Stimulated activated CD4-positive, alpha-beta T cell treated with anti-CD3 and anti-CD28 coated beads, Interleukin-4, amount 100 ng/mL, for 4 hours (primary cell): ENCODE measurements at regions not wholly inside any gene's neighbourhood (a gene's known extent, or its start where the extent isn't known, plus 50 kb on each side); places are given as distances from the start of the nearest gene placed in this dataset.

ENCODE experiments used
- DNase-seq, 2 experiments: peaks; one replicate each; pipeline ENCODE4 v3.0.0-alpha.2; 2020

- DNase-seq = no peak
Observed at GRCh38 chr2:126774761-126775160, 118.8 kb downstream of the GYPC start.

DNA sequence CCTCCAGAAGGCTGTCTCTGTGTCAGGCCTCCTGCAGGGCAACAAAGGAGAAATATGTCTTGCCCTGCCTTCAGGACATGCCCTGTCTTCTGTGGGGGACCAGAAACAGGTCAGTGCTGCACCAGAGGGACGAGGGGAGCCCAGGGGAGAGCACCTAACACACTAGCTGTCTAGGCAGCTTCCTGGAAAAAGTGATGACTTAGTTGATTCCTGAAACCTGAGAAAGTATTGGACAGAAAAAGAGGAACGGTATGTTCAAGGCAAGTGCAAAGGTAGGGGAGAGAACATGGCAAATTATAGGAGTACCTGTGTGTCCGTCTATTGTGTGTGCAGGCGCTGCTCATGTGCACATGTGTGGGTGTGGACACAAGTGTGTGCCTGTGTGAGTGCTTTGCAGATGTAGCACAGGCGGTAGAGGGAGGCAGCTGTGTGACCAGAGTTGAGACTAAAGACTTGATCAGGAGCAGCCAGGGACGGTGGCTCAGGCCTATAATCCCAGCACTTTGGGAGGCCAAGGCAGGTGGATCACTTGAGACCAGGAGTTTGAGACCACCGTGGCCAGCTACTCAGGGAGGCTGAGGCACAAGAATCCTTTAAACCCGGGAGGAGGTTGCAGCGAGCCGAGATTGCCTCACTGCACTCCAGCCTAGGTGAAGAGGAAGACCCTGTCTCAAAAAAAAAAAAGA is 119.5 kb downstream of the GYPC start:
- DNase-seq = no peak

- DNase-seq = no peak
Observed at GRCh38 chr2:126776255-126776654, 120.3 kb downstream of the GYPC start.

DNA sequence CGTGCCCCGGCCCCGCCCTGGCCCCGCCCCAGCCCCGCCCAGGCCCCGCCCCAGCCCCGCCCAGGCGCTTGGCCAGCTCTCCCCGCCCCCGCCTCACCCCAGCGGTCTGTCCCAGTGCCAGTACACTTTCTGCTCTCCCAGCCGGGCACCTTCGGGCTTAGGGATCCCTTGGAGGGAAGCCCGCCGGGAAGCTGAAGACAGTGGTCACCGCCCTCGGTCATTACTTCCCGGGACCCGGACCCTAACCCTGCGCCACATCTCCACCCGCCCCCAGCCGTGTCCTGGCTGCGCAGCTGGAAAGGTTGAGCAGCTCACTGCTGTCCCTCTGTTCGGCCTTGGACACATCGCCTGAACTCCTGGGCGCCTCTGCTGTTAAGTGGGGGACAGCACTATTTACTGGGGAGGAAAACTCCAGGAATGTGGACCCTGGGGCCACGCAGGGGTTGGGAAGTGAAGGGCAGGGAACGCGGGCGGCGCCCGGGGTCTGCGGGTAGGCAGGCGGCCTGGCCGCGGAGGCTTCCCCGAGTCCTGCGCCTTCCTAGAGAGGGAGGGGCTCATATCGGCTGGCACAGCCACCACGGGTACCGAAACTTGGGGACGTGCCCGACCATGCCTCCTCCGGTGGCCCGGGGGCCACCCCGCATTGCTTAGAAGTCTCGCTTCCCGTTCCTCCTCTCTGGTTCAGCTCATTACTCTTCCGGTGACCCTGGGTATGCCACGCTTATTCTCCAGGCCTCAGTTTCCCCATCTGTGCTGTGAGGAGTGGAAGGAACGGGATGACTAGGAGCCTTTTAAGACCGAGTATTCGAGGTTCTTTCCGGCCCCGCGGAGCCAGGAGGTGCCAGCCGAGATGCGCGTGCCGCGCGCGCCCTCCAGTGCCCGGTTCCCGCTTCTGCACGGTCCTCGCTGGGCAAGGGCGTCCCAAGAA is 121.0 kb downstream of the GYPC start:
- DNase-seq = peak; percentile 71 to 77

- no peak for DNase-seq
Observed at GRCh38 chr2:126777620-126777978, 121.1 kb upstream of the TEX51 start.

DNA sequence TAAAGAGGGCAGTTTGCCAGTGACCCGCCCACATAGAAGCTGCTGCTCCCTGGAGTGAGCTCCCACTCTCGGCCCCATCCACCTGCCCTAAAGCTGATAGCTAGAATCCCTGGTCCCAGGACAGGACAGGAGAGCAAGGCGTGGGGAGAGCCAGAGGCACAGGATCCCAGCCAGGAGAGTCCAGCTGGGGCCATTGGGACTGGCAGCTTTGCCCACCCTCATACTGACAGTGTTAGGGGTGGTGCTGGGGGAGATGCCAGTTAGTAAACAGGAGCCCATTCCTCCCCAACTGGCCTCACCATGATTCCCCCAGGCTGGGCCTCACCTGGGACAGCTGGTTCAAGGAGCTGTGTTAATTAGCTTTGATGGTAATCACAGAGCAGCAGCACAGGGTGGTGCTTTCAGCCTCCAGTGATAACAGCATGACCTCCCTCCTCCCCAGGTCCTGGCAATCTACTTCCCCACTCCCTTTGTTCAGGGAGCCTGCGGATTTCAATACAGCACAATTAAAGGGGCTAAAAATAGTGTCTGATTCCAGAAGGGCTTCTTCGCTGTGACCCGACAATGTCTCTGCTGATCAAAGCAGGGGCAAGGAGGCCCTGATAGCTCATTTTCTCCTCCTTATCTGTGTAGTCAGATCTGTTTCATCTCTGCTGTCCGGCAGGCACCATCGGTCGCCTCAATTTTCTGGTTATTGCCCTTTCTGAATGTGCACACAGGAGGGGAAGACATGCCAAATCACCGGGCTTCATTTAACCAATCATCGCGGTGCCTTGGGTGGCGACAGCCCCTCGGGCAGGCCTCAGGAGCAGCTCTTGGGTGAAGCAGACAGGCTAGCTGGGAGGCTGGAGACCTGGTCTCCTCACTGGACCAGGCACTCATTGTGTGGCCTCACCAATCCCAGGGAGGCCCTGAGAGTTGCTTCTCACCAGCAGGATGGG is 119.9 kb upstream of the TEX51 start:
- DNase-seq = no peak

- no peak for DNase-seq
Observed at GRCh38 chr2:126781206-126781605, 117.5 kb upstream of the TEX51 start.

DNA sequence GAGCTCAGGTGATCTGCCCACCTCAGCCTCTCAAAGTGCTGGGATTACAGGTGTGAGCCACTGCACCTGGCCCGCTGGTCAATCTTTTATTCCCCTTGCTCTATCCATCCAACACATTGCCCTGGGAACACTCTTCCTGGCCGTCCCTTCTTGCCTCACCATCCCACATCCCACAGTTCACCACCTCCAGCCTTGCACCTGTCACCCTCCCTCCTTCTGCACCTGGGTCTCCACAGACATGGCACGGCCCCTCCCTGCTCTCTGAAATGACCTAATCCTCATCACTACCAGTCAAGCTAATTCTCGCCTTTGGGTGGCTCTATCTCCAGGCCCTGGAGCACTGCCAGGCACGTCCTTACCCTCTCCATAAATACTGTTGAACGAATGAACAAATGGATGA is 116.9 kb upstream of the TEX51 start:
- no peak for DNase-seq

GRCh38 chr2:126782648-126783047 is 116.0 kb upstream of the TEX51 start:
- DNase-seq = no peak

DNA sequence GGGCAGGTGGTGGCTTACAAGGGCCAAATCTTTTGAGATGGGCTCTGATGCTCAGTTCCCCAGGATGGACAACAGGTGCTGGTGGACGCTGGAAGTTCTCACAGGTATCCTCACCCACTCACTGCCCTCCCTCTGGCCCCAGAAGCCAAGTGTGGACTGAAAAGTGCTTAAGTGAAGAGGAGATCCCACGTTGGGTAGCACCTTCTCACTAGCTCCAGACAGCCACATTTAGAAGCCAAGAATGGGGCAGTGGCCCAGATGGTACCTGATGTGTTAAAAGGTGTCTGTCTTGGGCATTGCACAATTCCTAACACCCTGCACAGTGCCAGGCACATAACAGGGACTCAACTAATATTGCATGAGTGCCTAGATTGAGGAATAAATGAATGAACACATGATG is 115.3 kb upstream of the TEX51 start:
- DNase-seq = no peak

DNA sequence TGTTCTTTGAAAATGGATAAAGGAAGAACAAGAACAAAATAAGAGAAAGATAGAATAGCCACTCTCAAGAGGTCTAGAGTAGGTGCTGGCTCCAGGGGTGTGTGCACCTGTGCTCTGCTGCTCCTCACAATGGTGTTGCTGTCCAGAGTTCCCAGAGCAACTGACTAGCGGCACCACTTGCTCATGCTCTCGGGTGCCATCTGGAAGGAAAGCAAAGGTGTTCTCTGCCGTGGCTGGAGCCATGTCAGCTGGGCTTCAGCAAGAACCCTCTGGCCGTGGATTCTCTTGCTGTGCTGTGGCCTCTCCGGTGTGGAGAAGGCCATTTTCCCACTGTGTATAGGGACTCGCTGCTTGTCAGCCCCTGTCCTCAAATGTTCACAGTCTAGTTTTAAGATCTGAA is 114.6 kb upstream of the TEX51 start:
- DNase-seq = no peak

DNA sequence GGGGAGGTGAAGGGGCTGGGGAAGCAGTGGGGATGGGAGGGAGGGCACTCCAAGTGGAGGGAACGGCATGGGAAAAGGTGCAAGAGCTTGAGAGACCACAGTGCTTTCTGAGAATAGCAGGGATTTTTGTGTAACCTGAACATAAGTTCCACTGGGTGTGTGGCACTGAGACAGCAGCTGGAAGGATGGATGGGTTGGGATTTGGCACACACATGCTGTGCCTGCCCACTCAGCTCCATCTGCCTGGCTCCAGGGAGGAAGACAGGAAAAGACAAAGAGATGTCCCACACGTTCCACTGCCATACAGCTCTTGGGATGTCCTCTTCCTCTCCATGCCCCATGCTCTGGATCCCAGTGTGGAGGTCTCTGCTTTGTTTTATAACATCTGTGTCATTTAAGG is 114.1 kb upstream of the TEX51 start:
- DNase-seq = no peak

GRCh38 chr2:126785236-126785635 is 113.5 kb upstream of the TEX51 start:
- no peak for DNase-seq

DNA sequence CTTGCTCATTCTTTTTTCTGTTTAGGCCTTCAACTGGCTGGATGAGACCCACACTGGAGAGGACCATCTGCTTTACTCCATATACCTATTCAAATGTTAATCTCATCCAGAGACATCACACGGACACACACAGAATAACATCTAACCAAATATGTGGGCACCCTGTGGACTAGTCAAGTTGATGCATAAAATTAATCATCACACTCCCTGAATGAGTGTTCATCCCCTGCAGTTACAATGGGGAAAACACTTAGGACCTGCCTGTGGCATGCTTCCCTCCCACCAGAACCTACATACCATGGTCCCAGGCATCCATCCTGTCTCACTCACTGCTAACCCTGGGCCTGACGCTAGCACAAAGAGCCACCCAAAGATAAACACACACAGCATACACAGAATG is 112.8 kb upstream of the TEX51 start:
- DNase-seq = no peak

GRCh38 chr2:126786765-126787164 is 111.9 kb upstream of the TEX51 start:
- no peak for DNase-seq

GRCh38 chr2:126787289-126787688 is 111.4 kb upstream of the TEX51 start:
- no peak for DNase-seq

DNA sequence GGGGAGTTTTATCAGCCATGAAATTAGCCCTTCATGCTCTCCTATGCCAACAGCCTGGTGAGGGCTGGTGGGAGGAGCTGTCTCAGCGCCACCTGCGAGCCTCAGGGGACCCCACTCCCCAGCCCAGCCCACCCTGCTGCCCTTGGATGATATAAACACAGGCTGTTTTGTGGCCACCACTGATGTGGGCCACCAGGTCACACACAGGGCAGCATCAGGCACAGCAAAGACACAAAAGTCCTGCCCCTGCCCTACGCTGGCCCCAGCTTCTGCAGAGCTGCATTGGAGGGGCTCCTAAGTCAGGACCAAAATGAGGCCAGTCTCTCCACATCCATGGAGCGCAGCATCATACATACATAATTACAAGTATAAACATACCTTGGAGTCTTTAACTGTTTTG is 110.6 kb upstream of the TEX51 start:
- no peak for DNase-seq

- no peak for DNase-seq
Observed at GRCh38 chr2:126788652-126789051, 110.0 kb upstream of the TEX51 start.

DNA sequence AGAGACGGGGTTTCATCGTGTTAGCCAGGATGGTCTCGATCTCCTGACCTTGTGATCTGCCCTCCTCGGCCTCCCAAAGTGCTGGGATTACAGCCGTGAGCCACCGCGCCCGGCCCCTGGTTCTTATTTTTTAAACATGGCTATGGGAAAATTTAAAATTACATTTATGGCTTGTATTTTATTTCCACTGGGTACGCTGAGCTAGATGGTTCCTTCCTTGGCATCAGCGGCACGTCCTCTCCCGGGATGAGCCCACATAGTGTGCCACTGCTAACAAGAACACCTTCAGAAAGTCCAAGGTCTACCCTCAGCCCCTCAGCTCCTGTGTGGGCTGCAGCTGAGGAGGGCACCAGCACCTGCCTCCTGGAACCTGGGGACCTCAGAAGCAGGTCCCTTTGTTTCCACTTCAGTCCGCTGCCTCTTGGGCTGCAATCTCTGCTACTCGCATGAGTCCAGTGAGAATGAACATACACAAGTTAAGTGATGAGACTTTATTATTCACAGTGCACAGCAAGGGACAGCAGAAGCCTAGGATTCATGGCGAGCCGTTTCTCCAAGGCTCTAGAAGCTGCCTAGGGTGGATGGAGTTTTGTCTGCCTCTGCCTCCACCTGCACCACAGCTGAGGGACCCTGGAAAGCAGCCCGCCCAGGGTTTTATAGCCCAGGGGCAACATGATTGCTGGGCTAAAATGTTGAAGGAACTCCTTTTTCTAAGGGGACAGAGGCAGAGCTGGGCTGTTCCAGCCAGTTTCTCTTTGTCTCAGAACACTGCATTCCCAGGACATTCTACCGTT is 107.5 kb upstream of the TEX51 start:
- DNase-seq = no peak

DNA sequence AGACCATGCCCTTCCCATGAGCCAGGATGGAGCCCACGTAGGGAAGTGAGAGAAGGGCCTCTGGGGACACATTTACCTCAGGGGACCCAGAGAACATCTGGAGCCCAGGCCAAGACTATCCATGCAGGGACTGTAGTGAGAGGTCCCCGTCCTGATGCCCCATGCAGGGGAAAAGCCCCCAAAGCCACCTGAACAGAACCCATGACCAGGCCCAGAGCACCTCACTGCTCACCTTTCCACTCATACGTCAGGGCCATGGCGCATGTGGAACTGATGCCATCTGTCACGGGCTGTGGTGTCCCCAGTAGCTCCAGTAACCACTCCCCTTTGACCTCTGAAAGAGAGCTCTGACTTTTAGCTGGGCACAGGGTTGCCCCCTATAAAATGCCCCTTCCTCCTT is 106.5 kb upstream of the TEX51 start:
- DNase-seq = no peak

DNA sequence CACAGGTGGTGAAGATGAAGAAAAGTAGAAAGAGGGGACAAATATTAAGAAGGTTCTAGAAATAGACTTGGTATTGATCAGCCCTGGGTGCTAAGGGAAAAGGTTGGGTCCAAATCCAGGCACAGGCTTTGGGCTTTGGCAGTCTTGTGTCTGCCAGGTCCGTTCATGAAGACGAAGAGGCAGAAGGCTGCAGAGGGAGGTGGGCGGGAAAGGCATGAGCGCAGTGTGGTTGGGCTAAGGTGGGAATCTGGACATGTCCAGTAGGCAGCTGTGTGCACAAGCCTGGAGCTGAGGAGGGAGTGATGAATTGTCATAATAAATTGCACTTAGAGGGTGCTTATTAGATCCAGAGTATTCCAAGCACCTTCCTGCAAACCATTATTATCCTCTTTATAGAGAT is 105.7 kb upstream of the TEX51 start:
- DNase-seq = no peak

GRCh38 chr2:126793885-126794613 is 104.6 kb upstream of the TEX51 start:
- DNase-seq = no peak
